ENCODE measurements at regions not wholly inside any gene's neighbourhood (a gene's known extent, or its start where the extent isn't known, plus 50 kb on each side); places are given as distances from the start of the nearest gene placed in this dataset.

DNA sequence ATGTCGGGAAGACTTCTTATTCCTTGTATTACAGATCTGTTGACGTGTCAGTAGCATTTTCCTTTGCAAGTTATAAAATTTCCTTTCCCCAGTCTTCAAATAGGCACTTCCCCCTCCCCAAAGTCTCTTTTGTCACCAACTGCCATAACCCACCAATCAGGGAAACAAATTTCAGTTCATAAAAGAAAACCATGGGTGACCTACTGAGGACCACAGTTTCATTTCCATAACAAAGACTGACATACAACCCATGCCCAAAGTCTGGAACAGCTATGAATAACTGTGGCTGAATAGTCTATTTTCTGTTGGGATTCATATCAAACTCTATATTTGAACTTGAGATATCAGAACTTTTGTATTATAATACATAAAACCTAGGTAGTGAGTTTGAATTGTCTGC, 307.8 kb downstream of the KBTBD8 start:
- TF ChIP-seq, protein P1, sequence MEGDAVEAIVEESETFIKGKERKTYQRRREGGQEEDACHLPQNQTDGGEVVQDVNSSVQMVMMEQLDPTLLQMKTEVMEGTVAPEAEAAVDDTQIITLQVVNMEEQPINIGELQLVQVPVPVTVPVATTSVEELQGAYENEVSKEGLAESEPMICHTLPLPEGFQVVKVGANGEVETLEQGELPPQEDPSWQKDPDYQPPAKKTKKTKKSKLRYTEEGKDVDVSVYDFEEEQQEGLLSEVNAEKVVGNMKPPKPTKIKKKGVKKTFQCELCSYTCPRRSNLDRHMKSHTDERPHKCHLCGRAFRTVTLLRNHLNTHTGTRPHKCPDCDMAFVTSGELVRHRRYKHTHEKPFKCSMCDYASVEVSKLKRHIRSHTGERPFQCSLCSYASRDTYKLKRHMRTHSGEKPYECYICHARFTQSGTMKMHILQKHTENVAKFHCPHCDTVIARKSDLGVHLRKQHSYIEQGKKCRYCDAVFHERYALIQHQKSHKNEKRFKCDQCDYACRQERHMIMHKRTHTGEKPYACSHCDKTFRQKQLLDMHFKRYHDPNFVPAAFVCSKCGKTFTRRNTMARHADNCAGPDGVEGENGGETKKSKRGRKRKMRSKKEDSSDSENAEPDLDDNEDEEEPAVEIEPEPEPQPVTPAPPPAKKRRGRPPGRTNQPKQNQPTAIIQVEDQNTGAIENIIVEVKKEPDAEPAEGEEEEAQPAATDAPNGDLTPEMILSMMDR (IDR thresholded peaks at IDR 0.05) = no peak
- TF ChIP-seq POLR2AphosphoS5 (IDR thresholded peaks at IDR 0.05) = no peak

All from breast epithelium (tissue), 3 donors.